H9 (cell line): ENCODE measurements at regions not wholly inside any gene's neighbourhood (a gene's known extent, or its start where the extent isn't known, plus 50 kb on each side); places are given as distances from the start of the nearest gene placed in this dataset.

Experiments
- DNase-seq: peaks from one replicate; pipeline ENCODE4 v3.0.0-alpha.2; 2017
- H2AFZ ChIP-seq: one replicate; pipeline ENCODE4 v1.6.1; 2013; ENCODE audit warnings: mild to moderate bottlenecking, low read length, control low read depth, moderate library complexity
- H2AK5ac ChIP-seq: 2 replicates; pipeline ENCODE4 v1.6.1; 2013; ENCODE audit warnings: low read length, control low read depth, mixed read lengths; ENCODE audit not compliant: insufficient read length
- H2BK120ac ChIP-seq: one replicate; pipeline ENCODE4 v1.6.1; 2013; ENCODE audit warnings: low read depth, mild to moderate bottlenecking, low read length, control low read depth, inconsistent platforms; ENCODE audit not compliant: poor library complexity, severe bottlenecking
- H2BK12ac ChIP-seq: 2 replicates; pipeline ENCODE4 v1.6.1; 2013; ENCODE audit warnings: low read length, control low read depth, mixed read lengths, low read depth; ENCODE audit not compliant: insufficient read length
- H2BK15ac ChIP-seq: 2 replicates; pipeline ENCODE4 v1.6.1; 2013; ENCODE audit warnings: low read depth, low read length, control low read depth
- H2BK20ac ChIP-seq: one replicate; pipeline ENCODE4 v1.6.1; 2013; ENCODE audit warnings: low read depth, mild to moderate bottlenecking, low read length, control low read depth, inconsistent platforms; ENCODE audit not compliant: poor library complexity, severe bottlenecking
- H2BK5ac ChIP-seq: 2 replicates; pipeline ENCODE4 v1.6.1; 2013; ENCODE audit warnings: low read length, control low read depth, mixed read lengths; ENCODE audit not compliant: insufficient read length
- H3K14ac ChIP-seq: 2 replicates; pipeline ENCODE4 v1.6.1; 2013; ENCODE audit warnings: low read length, control low read depth; ENCODE audit not compliant: insufficient read depth
- H3K18ac ChIP-seq: 2 replicates; pipeline ENCODE4 v1.6.1; 2013; ENCODE audit warnings: low read depth, mild to moderate bottlenecking, mixed read lengths, low read length, control low read depth; ENCODE audit not compliant: insufficient read length
- H3K23ac ChIP-seq: 2 replicates; pipeline ENCODE4 v1.6.1; 2013; ENCODE audit warnings: low read length, control low read depth, mixed read lengths, low read depth; ENCODE audit not compliant: insufficient read length
- H3K23me2 ChIP-seq: 2 replicates; pipeline ENCODE4 v1.6.1; 2013; ENCODE audit warnings: low read depth, mild to moderate bottlenecking, mixed read lengths, low read length, control low read depth; ENCODE audit not compliant: insufficient read length, poor library complexity, severe bottlenecking
- H3K27ac ChIP-seq: 2 replicates; pipeline ENCODE4 v1.5.1; 2013; ENCODE audit warnings: low read length, control low read depth, mixed read lengths, low read depth; ENCODE audit not compliant: insufficient read length
- H3K27me3 ChIP-seq: 2 replicates; pipeline ENCODE4 v1.6.1; 2013; ENCODE audit warnings: low read length, control low read depth, inconsistent platforms; ENCODE audit not compliant: insufficient read depth
- H3K4ac ChIP-seq: 2 replicates; pipeline ENCODE4 v1.6.1; 2013; ENCODE audit warnings: low read depth, mild to moderate bottlenecking, control low read depth, inconsistent platforms, low read length, moderate library complexity
- H3K4me1 ChIP-seq: 2 replicates; pipeline ENCODE4 v1.6.1; 2013; ENCODE audit warnings: low read length, control low read depth, inconsistent platforms; ENCODE audit not compliant: insufficient read depth
- H3K4me2 ChIP-seq: 2 replicates; pipeline ENCODE4 v1.6.1; 2013; ENCODE audit warnings: low read length, control low read depth, mixed read lengths; ENCODE audit not compliant: insufficient read length, insufficient read depth
- H3K56ac ChIP-seq: 2 replicates; pipeline ENCODE4 v1.6.1; 2013; ENCODE audit warnings: low read depth, mild to moderate bottlenecking, mixed read lengths, low read length, control low read depth; ENCODE audit not compliant: insufficient read length
- H3K79me1 ChIP-seq: 2 replicates; pipeline ENCODE4 v1.6.1; 2013; ENCODE audit warnings: low read depth, mild to moderate bottlenecking, moderate library complexity, low read length, control low read depth, inconsistent platforms; ENCODE audit not compliant: insufficient read depth, poor library complexity, severe bottlenecking
- H3K79me2 ChIP-seq: 2 replicates; pipeline ENCODE4 v1.6.1; 2013; ENCODE audit warnings: low read length, control low read depth, inconsistent platforms; ENCODE audit not compliant: insufficient read depth
- H3K9ac ChIP-seq: 2 replicates; pipeline ENCODE4 v1.6.1; 2013; ENCODE audit warnings: low read length, control low read depth, mixed read lengths; ENCODE audit not compliant: insufficient read length; ENCODE audit errors: extremely low read depth
- H3K9me3 ChIP-seq: one replicate; pipeline ENCODE4 v1.6.1; 2013; ENCODE audit warnings: low read depth, low read length, inconsistent platforms; ENCODE audit not compliant: control insufficient read depth
- H3T11ph ChIP-seq: one replicate; pipeline ENCODE4 v1.6.1; 2013; ENCODE audit warnings: mild to moderate bottlenecking, low read length, control low read depth, inconsistent platforms
- H4K20me1 ChIP-seq: one replicate; pipeline ENCODE4 v1.6.1; 2013; ENCODE audit not compliant: control insufficient read depth, insufficient read length, insufficient read depth
- H4K5ac ChIP-seq: 2 replicates; pipeline ENCODE4 v1.6.1; 2013; ENCODE audit warnings: low read depth, mild to moderate bottlenecking, mixed read lengths, low read length, control low read depth; ENCODE audit not compliant: insufficient read length
- H4K8ac ChIP-seq: replicated peaks from 2 replicates; pipeline ENCODE4 v1.6.1; 2013; ENCODE audit warnings: low read length, control low read depth, mixed read lengths, low read depth; ENCODE audit not compliant: insufficient read length
- H4K91ac ChIP-seq: 2 replicates; pipeline ENCODE4 v1.6.1; 2013; ENCODE audit warnings: low read depth, mild to moderate bottlenecking, moderate library complexity, mixed read lengths, low read length, control low read depth; ENCODE audit not compliant: insufficient read length
- H3K27ac Mint-ChIP-seq, 3 experiments: 2 replicates in 2 of 3; 3 replicates in 1 of 3; pipeline ENCODE4 v1.8.0; 2020 to 2021; ENCODE audit warnings: mixed read lengths in 3 of 3, mild to moderate bottlenecking in 1 of 3, moderate library complexity in 1 of 3
- H3K27me3 Mint-ChIP-seq: 2 replicates; pipeline ENCODE4 v1.8.0; 2021; ENCODE audit warnings: low read depth, mild to moderate bottlenecking, moderate library complexity, mixed read lengths
- H3K36me3 Mint-ChIP-seq, 3 experiments: 2 replicates in 2 of 3; 3 replicates in 1 of 3; pipeline ENCODE4 v1.8.0; 2020 to 2021; ENCODE audit warnings: low read depth in 3 of 3, mixed read lengths in 3 of 3; ENCODE audit not compliant: insufficient read depth in 1 of 3
- H3K4me1 Mint-ChIP-seq, 2 experiments: 2 replicates each; pipeline ENCODE4 v1.8.0; 2020; ENCODE audit warnings: mixed read lengths in 2 of 2
- H3K4me3 Mint-ChIP-seq, 2 experiments: 2 replicates in 1 of 2; 3 replicates in 1 of 2; pipeline ENCODE4 v1.8.0; 2020 to 2021; ENCODE audit warnings: mild to moderate bottlenecking in 2 of 2, mixed read lengths in 2 of 2, moderate library complexity in 1 of 2
- H3K9me3 Mint-ChIP-seq, 2 experiments: 2 replicates in 1 of 2; 3 replicates in 1 of 2; pipeline ENCODE4 v1.8.0; 2020; ENCODE audit warnings: mild to moderate bottlenecking in 2 of 2, mixed read lengths in 2 of 2, moderate library complexity in 1 of 2
- CTCF ChIP-seq: fragments of 200-600 bp; sonication (generic); conservative IDR thresholded peaks from 3 replicates; pipeline ENCODE4 v1.8.0; 2021; ENCODE audit warnings: antibody characterized with exemption, mild to moderate bottlenecking
- WGBS: extraction: QIAGEN DNeasy Blood & Tissue Kit; methylation state at CpG from one replicate; pipeline ENCODE4 v1.1.7; 2013; ENCODE audit warnings: missing lambda C conversion rate, low lambda C conversion rate, mixed read lengths; ENCODE audit not compliant: insufficient read length; ENCODE audit errors: extremely low coverage; 5-methylcytosine and 5-hydroxymethylcytosine counted together

GRCh38 chr11:24351179-24351578 lies 145.7 kb upstream of the LUZP2 start:
- Mint-ChIP-seq H3K4me1 (no peaks in the 10 kb centered on the region), H3K4me3 (no peak overlapping the region), H3K27ac (no peak overlapping the region), H3K9me3 (peaks cover 0 to 2% of the 10 kb centered on the region in 2 experiments; a peak in 3 of 5 replicates), H3K27me3 (no peaks in the 10 kb centered on the region), H3K36me3 (no peaks in the 10 kb centered on the region)
- Histone ChIP-seq H3K56ac (no peak overlapping the region), H4K8ac (no peak overlapping the region), H3K27me3 (no peaks in the 10 kb centered on the region), H3K4ac (no peak overlapping the region), H4K5ac (no peak overlapping the region), H3T11ph (no peak overlapping the region), H3K18ac (no peak overlapping the region), H3K23ac (no peak overlapping the region), H3K4me2 (no peak overlapping the region), H3K79me1 (no peaks in the 10 kb centered on the region), H2BK20ac (no peak overlapping the region), H2BK5ac (no peak overlapping the region), H2BK15ac (no peak overlapping the region), H3K9ac (no peak overlapping the region), H3K23me2 (no peaks in the 10 kb centered on the region), H2AK5ac (no peak overlapping the region), H2BK120ac (no peak overlapping the region), H3K4me1 (no peaks in the 10 kb centered on the region), H3K14ac (no peak overlapping the region), H2BK12ac (no peak overlapping the region), H3K27ac (no peak overlapping the region), H3K9me3 (no peaks in the 10 kb centered on the region), H3K79me2 (no peaks in the 10 kb centered on the region), H4K91ac (no peak overlapping the region), H2AFZ (no peak overlapping the region), H4K20me1 (no peaks in the 10 kb centered on the region)
- no CpG with 5 or more reads among the region's 2 CpGs for WGBS
- no peak for TF ChIP-seq CTCF
- DNase-seq = no peak
